HepG2 (cell line): ENCODE measurements at regions not wholly inside any gene's neighbourhood (a gene's known extent, or its start where the extent isn't known, plus 50 kb on each side); places are given as distances from the start of the nearest gene placed in this dataset.

Experiments
- ATF3 ChIP-seq: sonication (generic); formaldehyde crosslinking; IDR thresholded peaks from 2 replicates; pipeline ENCODE4 v1.4.0; 2020; ENCODE audit warnings: missing genetic modification reagents
- ETS1 ChIP-seq: sonication (generic); formaldehyde crosslinking; IDR thresholded peaks from 2 replicates; pipeline ENCODE4 v1.4.0; 2020; ENCODE audit warnings: missing genetic modification reagents
- HCFC1 ChIP-seq: fragments of 150-350 bp; IDR thresholded peaks from 2 replicates; pipeline ENCODE4 v1.6.1; 2014; ENCODE audit warnings: low read depth, low read length
- IRX3 ChIP-seq: sonication (generic); formaldehyde crosslinking; IDR thresholded peaks from 2 replicates; pipeline ENCODE4 v1.8.1; 2023; ENCODE audit warnings: mild to moderate bottlenecking, low read depth, missing genetic modification reagents, borderline replicate concordance
- MTERF4 ChIP-seq: sonication (generic); formaldehyde crosslinking; IDR thresholded peaks from 2 replicates; pipeline ENCODE4 v1.8.0; 2023; ENCODE audit warnings: mild to moderate bottlenecking, missing genetic modification reagents
- RAD21 ChIP-seq: fragments of 450-650 bp; formaldehyde crosslinking; IDR thresholded peaks from 2 replicates; pipeline ENCODE4 v1.5.0; 2020; ENCODE audit warnings: mild to moderate bottlenecking
- SMAD1 ChIP-seq: sonication (generic); formaldehyde crosslinking; IDR thresholded peaks from 2 replicates; pipeline ENCODE4 v1.4.0; 2020; ENCODE audit warnings: missing genetic modification reagents, low read depth, mild to moderate bottlenecking, borderline replicate concordance
- SNRNP70 ChIP-seq: fragments of 200-400 bp; formaldehyde crosslinking; IDR thresholded peaks from 2 replicates; pipeline ENCODE4 v1.6.1; 2017; ENCODE audit warnings: mild to moderate bottlenecking, low read depth, low read length, moderate library complexity
- ZNF781 ChIP-seq: sonication (generic); formaldehyde crosslinking; IDR thresholded peaks from 2 replicates; pipeline ENCODE4 v1.5.1; 2020; ENCODE audit warnings: borderline replicate concordance, mild to moderate bottlenecking, missing genetic modification reagents; ENCODE audit errors: not compliant biosample characterization

GRCh38 chr6:37579444-37580067, 79.9 kb upstream of the CCDC167 start:
- no peak for TF ChIP-seq IRX3
- TF ChIP-seq RAD21 (CRISPR knock-in tag): no peak
- TF ChIP-seq ETS1 (CRISPR knock-in tag): no peak
- no peak for TF ChIP-seq SMAD1 (CRISPR knock-in tag)
- no peak for TF ChIP-seq HCFC1
- TF ChIP-seq MTERF4: no peak
- no peak for TF ChIP-seq ZNF781 (CRISPR knock-in tag)
- no peak for TF ChIP-seq ATF3 (CRISPR knock-in tag)
- TF ChIP-seq SNRNP70: no peak
